Spleen (tissue), 7 donors: ENCODE measurements at regions not wholly inside any gene's neighbourhood (a gene's known extent, or its start where the extent isn't known, plus 50 kb on each side); places are given as distances from the start of the nearest gene placed in this dataset.

Experiments
- POLR2A ChIP-seq, 3 donors: fragments of 450-650 bp; IDR thresholded peaks; one replicate each; pipeline ENCODE4 v1.5.1; 2017; ENCODE audit warnings: antibody characterized with exemption in 3 of 3, mild to moderate bottlenecking in 1 of 3
- TF ChIP-seq, protein P1 (sequence below), 11 experiments: fragments of 200-600 bp in 7 of 11; fragments of 450-650 bp in 4 of 11; sonication (generic) in 4 of 11; IDR thresholded peaks in 8 of 11; conservative IDR thresholded peaks in 3 of 11; 1 replicate in 7 of 11; 2 replicates in 4 of 11; pipeline versions ENCODE4 v1.4.0 to v1.8.0; 2016 to 2021; ENCODE audit warnings: antibody characterized with exemption in 11 of 11, inconsistent platforms in 4 of 11, mild to moderate bottlenecking in 1 of 11
- donor health status: DM: no; HTN: no; CAD: no; lungs with moderate emphysema.
- donor health status: DM: no; HTN: no; CAD: no.
- donor health status: DM: no; HTN: no; CAD: no.

- TF ChIP-seq, protein P1, sequence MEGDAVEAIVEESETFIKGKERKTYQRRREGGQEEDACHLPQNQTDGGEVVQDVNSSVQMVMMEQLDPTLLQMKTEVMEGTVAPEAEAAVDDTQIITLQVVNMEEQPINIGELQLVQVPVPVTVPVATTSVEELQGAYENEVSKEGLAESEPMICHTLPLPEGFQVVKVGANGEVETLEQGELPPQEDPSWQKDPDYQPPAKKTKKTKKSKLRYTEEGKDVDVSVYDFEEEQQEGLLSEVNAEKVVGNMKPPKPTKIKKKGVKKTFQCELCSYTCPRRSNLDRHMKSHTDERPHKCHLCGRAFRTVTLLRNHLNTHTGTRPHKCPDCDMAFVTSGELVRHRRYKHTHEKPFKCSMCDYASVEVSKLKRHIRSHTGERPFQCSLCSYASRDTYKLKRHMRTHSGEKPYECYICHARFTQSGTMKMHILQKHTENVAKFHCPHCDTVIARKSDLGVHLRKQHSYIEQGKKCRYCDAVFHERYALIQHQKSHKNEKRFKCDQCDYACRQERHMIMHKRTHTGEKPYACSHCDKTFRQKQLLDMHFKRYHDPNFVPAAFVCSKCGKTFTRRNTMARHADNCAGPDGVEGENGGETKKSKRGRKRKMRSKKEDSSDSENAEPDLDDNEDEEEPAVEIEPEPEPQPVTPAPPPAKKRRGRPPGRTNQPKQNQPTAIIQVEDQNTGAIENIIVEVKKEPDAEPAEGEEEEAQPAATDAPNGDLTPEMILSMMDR (IDR thresholded peaks at IDR 0.05 in 8 of 11, conservative IDR thresholded peaks at IDR 0.05 in 3 of 11): no peak
- no peak for TF ChIP-seq POLR2A (IDR thresholded peaks at IDR 0.05)
These were observed 134.4 kb upstream of the GRIP1 start for GRCh38 chr12:66813137-66813892.
